Esophagus muscularis mucosa (tissue), 4 donors: ENCODE measurements at regions not wholly inside any gene's neighbourhood (a gene's known extent, or its start where the extent isn't known, plus 50 kb on each side); places are given as distances from the start of the nearest gene placed in this dataset.

ENCODE experiments used
- EP300 ChIP-seq: sonication (generic); formaldehyde crosslinking; IDR thresholded peaks from one replicate; pipeline ENCODE4 v1.6.1; 2017; ENCODE audit warnings: antibody characterized with exemption
- POLR2A ChIP-seq: fragments of 450-650 bp; IDR thresholded peaks from one replicate; pipeline ENCODE4 v1.6.1; 2017; ENCODE audit warnings: antibody characterized with exemption, moderate library complexity, mild to moderate bottlenecking, low read depth
- POLR2AphosphoS5 ChIP-seq, 2 donors: sonication (generic); formaldehyde crosslinking; IDR thresholded peaks; one replicate each; pipeline ENCODE4 v1.6.1; 2017; ENCODE audit warnings: antibody characterized with exemption in 2 of 2
- TF ChIP-seq, protein P1 (sequence below), 3 experiments: fragments of 200-600 bp in 2 of 3; fragments of 450-650 bp in 1 of 3; sonication (generic) in 2 of 3; IDR thresholded peaks; one replicate each; pipeline ENCODE4 v1.5.1; 2017 to 2019; ENCODE audit warnings: antibody characterized with exemption in 3 of 3, mild to moderate bottlenecking in 2 of 3, moderate library complexity in 1 of 3

DNA sequence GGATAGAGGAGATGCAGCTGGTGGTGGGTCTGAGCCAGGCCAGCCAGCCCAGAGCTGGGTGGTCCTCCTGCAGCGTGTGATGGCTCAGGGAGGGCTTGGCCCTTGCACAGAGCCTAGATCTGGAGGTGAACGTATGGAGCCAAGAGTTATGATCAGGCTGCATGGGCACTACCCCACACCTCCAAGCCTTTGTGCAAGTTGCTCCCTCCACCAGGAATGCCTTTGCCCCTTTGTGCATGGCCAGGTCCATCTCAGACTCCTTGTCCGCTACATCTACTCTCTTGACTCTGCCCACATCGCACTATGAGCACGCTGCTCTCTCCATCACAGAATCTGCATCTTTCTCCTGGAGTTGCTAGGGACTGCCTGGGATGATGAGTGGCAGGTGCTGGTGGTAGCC is 895.7 kb downstream of the TBC1D22A start:
- TF ChIP-seq, protein P1, sequence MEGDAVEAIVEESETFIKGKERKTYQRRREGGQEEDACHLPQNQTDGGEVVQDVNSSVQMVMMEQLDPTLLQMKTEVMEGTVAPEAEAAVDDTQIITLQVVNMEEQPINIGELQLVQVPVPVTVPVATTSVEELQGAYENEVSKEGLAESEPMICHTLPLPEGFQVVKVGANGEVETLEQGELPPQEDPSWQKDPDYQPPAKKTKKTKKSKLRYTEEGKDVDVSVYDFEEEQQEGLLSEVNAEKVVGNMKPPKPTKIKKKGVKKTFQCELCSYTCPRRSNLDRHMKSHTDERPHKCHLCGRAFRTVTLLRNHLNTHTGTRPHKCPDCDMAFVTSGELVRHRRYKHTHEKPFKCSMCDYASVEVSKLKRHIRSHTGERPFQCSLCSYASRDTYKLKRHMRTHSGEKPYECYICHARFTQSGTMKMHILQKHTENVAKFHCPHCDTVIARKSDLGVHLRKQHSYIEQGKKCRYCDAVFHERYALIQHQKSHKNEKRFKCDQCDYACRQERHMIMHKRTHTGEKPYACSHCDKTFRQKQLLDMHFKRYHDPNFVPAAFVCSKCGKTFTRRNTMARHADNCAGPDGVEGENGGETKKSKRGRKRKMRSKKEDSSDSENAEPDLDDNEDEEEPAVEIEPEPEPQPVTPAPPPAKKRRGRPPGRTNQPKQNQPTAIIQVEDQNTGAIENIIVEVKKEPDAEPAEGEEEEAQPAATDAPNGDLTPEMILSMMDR (IDR thresholded peaks at IDR 0.05): no peak
- TF ChIP-seq POLR2A: no peak
- TF ChIP-seq POLR2AphosphoS5 (IDR thresholded peaks at IDR 0.05): no peak
- TF ChIP-seq EP300: no peak
